ENCODE measurements at regions not wholly inside any gene's neighbourhood (a gene's known extent, or its start where the extent isn't known, plus 50 kb on each side); places are given as distances from the start of the nearest gene placed in this dataset.

DNA sequence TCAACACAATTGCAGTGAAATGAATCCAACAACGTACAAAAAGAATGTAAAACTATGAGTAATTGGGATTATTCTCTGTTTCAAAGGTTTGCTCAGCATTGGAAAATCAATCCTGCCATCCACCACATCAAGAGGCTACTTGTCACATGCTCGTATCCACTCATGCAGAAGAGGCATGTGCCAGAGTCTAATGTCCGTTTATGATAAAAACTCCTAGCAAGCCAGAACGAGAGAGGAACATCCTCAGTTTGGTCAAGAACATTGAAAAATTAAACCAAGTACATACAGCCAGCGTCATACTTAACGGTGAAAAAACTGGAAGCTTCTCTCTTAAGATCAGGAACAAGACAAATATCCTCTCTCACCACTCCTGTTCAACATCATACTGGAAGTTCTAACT, 563.9 kb upstream of the TMEM132C start:
- H3K36me3 ChIP-seq, result no peaks in the 10 kb centered on the region
- TF ChIP-seq, protein P1, sequence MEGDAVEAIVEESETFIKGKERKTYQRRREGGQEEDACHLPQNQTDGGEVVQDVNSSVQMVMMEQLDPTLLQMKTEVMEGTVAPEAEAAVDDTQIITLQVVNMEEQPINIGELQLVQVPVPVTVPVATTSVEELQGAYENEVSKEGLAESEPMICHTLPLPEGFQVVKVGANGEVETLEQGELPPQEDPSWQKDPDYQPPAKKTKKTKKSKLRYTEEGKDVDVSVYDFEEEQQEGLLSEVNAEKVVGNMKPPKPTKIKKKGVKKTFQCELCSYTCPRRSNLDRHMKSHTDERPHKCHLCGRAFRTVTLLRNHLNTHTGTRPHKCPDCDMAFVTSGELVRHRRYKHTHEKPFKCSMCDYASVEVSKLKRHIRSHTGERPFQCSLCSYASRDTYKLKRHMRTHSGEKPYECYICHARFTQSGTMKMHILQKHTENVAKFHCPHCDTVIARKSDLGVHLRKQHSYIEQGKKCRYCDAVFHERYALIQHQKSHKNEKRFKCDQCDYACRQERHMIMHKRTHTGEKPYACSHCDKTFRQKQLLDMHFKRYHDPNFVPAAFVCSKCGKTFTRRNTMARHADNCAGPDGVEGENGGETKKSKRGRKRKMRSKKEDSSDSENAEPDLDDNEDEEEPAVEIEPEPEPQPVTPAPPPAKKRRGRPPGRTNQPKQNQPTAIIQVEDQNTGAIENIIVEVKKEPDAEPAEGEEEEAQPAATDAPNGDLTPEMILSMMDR (IDR thresholded peaks at IDR 0.05), result no peak
- ATAC-seq (ENCODE audit: insufficient number of reproducible peaks, low FRiP score, low read depth) (no peak), DNase-seq (ENCODE audit: low spot score) (no peak)
- H3K27me3 ChIP-seq (replicated peaks; ENCODE audit: insufficient read depth), result no peaks in the 10 kb centered on the region
- no peak overlapping the region for H3K27ac ChIP-seq
- no peaks in the 10 kb centered on the region for H3K4me1 ChIP-seq (ENCODE audit: control insufficient read depth in 1 of 2, low read depth in 2 of 2)
- no peak overlapping the region for H3K4me3 ChIP-seq
- no peaks in the 10 kb centered on the region for H3K9me3 ChIP-seq

DNA sequence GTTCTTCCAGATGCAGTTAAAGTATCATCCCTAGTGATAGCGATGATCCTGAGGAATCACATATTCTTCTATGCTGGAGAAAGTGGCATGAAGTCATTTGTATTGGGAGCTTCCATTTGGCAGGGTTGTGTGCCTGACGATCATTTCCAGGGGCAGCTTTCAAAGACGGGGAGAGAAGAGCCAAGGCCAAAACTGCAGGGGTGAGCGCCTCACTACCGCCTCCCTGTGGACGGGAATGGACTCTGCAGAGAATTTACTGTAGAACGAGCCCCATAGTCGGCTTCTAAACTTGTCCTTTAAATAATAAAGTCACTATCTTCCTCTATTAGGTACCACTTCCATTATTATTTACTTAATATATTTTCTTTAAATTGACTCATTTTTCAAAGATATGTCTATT, 555.9 kb upstream of the TMEM132C start:
- H3K9me3 ChIP-seq, result no peaks in the 10 kb centered on the region
- H3K4me1 ChIP-seq (ENCODE audit: control insufficient read depth in 1 of 2, low read depth in 2 of 2), result no peaks in the 10 kb centered on the region
- ATAC-seq (ENCODE audit: insufficient number of reproducible peaks, low FRiP score, low read depth), result no peak
- no peak overlapping the region for H3K27ac ChIP-seq
- H3K4me3 ChIP-seq, result no peak overlapping the region
- no peaks in the 10 kb centered on the region for H3K27me3 ChIP-seq (replicated peaks; ENCODE audit: insufficient read depth)
- TF ChIP-seq, protein P1 (IDR thresholded peaks at IDR 0.05), result no peak
- DNase-seq (ENCODE audit: low spot score), result no peak
- H3K36me3 ChIP-seq, result no peaks in the 10 kb centered on the region

DNA sequence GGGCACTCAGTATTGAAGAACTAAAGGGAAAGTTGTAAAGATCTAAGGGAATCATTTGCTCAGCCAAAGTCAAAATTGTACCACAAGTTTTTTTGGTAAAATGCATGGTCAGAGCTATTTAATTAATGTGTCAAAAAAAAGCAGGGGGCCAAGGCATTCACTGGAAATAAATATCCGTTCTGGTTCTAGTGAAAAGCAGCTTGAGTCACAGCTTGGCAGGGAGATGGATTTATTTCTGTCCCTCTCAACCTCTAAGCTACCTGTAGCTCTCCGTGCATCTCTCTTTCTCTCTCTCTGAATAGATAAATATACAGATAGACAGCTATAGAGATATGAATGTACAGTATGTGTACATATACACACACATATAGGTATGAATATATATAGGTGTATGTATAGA, 554.4 kb upstream of the TMEM132C start:
- no peak for ATAC-seq (ENCODE audit: insufficient number of reproducible peaks, low FRiP score, low read depth)
- TF ChIP-seq, protein P1 (IDR thresholded peaks at IDR 0.05), result no peak

DNA sequence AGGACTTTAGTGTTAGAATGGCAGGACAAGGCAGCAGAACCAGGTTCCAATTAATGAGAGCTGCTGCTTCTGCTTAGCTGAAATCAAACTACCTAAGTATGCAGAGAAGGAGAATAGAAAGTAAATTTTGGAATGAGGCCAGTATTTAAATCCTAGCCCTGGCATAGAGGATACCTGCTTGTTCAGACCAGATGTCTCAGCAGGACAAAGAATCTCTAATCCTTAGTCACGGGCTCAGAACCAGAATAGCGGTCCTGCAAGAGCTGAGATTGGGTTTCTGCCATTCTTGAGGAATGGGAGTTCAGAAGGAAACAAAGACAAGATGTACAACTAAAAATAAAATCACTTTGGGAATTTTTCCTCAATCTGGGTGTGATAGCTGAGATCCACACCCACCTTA, 550.8 kb upstream of the TMEM132C start:
- DNase-seq (ENCODE audit: low spot score) (no peak), ATAC-seq (ENCODE audit: insufficient number of reproducible peaks, low FRiP score, low read depth) (no peak)
- no peaks in the 10 kb centered on the region for H3K36me3 ChIP-seq
- no peak overlapping the region for H3K27ac ChIP-seq
- no peaks in the 10 kb centered on the region for H3K9me3 ChIP-seq
- TF ChIP-seq, protein P1 (IDR thresholded peaks at IDR 0.05), result no peak
- H3K4me3 ChIP-seq, result no peak overlapping the region
- H3K27me3 ChIP-seq (replicated peaks; ENCODE audit: insufficient read depth), result no peaks in the 10 kb centered on the region
- H3K4me1 ChIP-seq (ENCODE audit: control insufficient read depth in 1 of 2, low read depth in 2 of 2), result no peaks in the 10 kb centered on the region

More for the DNA sequence above, 554.4 kb upstream of the TMEM132C start:
- H3K27ac ChIP-seq, result no peak overlapping the region
- H3K27me3 ChIP-seq (replicated peaks; ENCODE audit: insufficient read depth), result no peaks in the 10 kb centered on the region
- no peaks in the 10 kb centered on the region for H3K36me3 ChIP-seq
- H3K4me3 ChIP-seq, result no peak overlapping the region
- DNase-seq (ENCODE audit: low spot score), result no peak
- no peaks in the 10 kb centered on the region for H3K4me1 ChIP-seq (ENCODE audit: control insufficient read depth in 1 of 2, low read depth in 2 of 2)
- no peaks in the 10 kb centered on the region for H3K9me3 ChIP-seq

DNA sequence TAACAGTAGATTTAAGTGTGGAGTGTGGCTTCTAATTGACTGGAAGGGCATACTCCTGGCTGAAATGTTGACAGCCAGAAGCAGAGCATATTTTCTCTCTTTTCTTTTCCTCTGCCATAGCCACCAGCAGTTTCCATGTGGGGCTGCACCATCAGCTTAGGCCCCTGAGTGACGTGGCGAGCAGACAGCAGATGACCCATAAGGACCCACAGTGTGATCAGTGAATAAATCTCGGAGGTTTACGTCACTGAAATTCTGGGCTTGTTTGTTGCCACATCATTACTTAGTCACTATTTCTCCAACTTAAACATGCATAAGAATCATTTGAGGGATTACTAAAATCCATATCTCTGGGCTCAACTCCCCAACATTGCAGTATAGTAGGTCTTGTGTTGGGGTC, 549.7 kb upstream of the TMEM132C start:
- DNase-seq (ENCODE audit: low spot score) (no peak), ATAC-seq (ENCODE audit: insufficient number of reproducible peaks, low FRiP score, low read depth) (no peak)
- H3K27ac ChIP-seq, result no peak overlapping the region
- TF ChIP-seq, protein P1 (IDR thresholded peaks at IDR 0.05), result no peak
- no peaks in the 10 kb centered on the region for H3K36me3 ChIP-seq
- no peaks in the 10 kb centered on the region for H3K9me3 ChIP-seq
- H3K27me3 ChIP-seq (replicated peaks; ENCODE audit: insufficient read depth), result no peaks in the 10 kb centered on the region
- H3K4me1 ChIP-seq (ENCODE audit: control insufficient read depth in 1 of 2, low read depth in 2 of 2), result no peaks in the 10 kb centered on the region
- no peak overlapping the region for H3K4me3 ChIP-seq
